Activated T-cell treated with anti-CD3 and anti-CD28 coated beads, Interleukin-2, amount 50 U/mL, for 24 hours (primary cell): ENCODE measurements at regions not wholly inside any gene's neighbourhood (a gene's known extent, or its start where the extent isn't known, plus 50 kb on each side); places are given as distances from the start of the nearest gene placed in this dataset.
"Not testable (repeated sequence)": the region's sequence is repeated elsewhere in the genome, so short reads cannot be mapped to it uniquely, and the experiment has no call there.

Experiments
- DNase-seq: peaks from one replicate; pipeline ENCODE4 v3.0.0-alpha.2; 2020
- H3K27ac Mint-ChIP-seq: 2 replicates; pipeline ENCODE4 v1.8.0; 2020; ENCODE audit warnings: mild to moderate bottlenecking, mixed read lengths
- H3K27me3 Mint-ChIP-seq: 2 replicates; pipeline ENCODE4 v1.8.0; 2020; ENCODE audit warnings: mixed read lengths
- H3K36me3 Mint-ChIP-seq: 2 replicates; pipeline ENCODE4 v1.8.0; 2020; ENCODE audit warnings: low read depth, mixed read lengths
- H3K4me1 Mint-ChIP-seq: 2 replicates; pipeline ENCODE4 v1.8.0; 2020; ENCODE audit warnings: low read depth, mixed read lengths
- H3K4me3 Mint-ChIP-seq: 2 replicates; pipeline ENCODE4 v1.8.0; 2020; ENCODE audit warnings: mild to moderate bottlenecking, moderate library complexity, mixed read lengths
- H3K9me3 Mint-ChIP-seq: 2 replicates; pipeline ENCODE4 v1.8.0; 2020; ENCODE audit warnings: mixed read lengths

GRCh38 chr11:33534575-33534974 lies 166.1 kb downstream of the C11orf91 start:
- Mint-ChIP-seq H3K4me1 (no peaks in the 10 kb centered on the region), H3K36me3 (no peaks in the 10 kb centered on the region), H3K9me3 (no peaks in the 10 kb centered on the region), H3K27me3 (peaks cover 34% of the 10 kb centered on the region), H3K27ac (no peak overlapping the region), H3K4me3 (no peak overlapping the region)
- DNase-seq, result no peak

GRCh38 chr11:33533386-33534052 lies 167.1 kb downstream of the C11orf91 start:
- no peaks in the 10 kb centered on the region for H3K36me3 Mint-ChIP-seq
- no peak for DNase-seq
- H3K27ac Mint-ChIP-seq, result no peak overlapping the region
- no peaks in the 10 kb centered on the region for H3K9me3 Mint-ChIP-seq
- peaks cover 29% of the 10 kb centered on the region for H3K27me3 Mint-ChIP-seq
- no peak overlapping the region for H3K4me3 Mint-ChIP-seq
- no peaks in the 10 kb centered on the region for H3K4me1 Mint-ChIP-seq

GRCh38 chr11:33532720-33533385 lies 167.8 kb downstream of the C11orf91 start:
- no peak for DNase-seq
- Mint-ChIP-seq H3K9me3 (no peaks in the 10 kb centered on the region), H3K27ac (no peak overlapping the region), H3K4me3 (no peak overlapping the region), H3K4me1 (no peaks in the 10 kb centered on the region), H3K27me3 (peaks cover 27% of the 10 kb centered on the region), H3K36me3 (no peaks in the 10 kb centered on the region)

- Mint-ChIP-seq H3K27ac (no peak overlapping the region), H3K9me3 (peaks cover 3% of the 10 kb centered on the region), H3K36me3 (no peaks in the 10 kb centered on the region), H3K4me3 (no peak overlapping the region), H3K4me1 (no peaks in the 10 kb centered on the region), H3K27me3 (peaks cover 28% of the 10 kb centered on the region)
- no peak for DNase-seq
Observed at GRCh38 chr11:33532257-33532656, 168.4 kb downstream of the C11orf91 start.

GRCh38 chr11:33531743-33532181 lies 168.9 kb downstream of the C11orf91 start:
- Mint-ChIP-seq H3K4me3 (no peak overlapping the region), H3K9me3 (peaks cover 8% of the 10 kb centered on the region), H3K27ac (no peak overlapping the region), H3K27me3 (peaks cover 26% of the 10 kb centered on the region), H3K36me3 (no peaks in the 10 kb centered on the region), H3K4me1 (no peaks in the 10 kb centered on the region)
- no peak for DNase-seq

GRCh38 chr11:33530815-33531214 lies 169.8 kb downstream of the C11orf91 start:
- Mint-ChIP-seq H3K4me1 (no peaks in the 10 kb centered on the region), H3K36me3 (no peaks in the 10 kb centered on the region), H3K27ac (no peak overlapping the region), H3K4me3 (no peak overlapping the region), H3K27me3 (peaks cover 25% of the 10 kb centered on the region), H3K9me3 (peaks cover 16% of the 10 kb centered on the region)
- DNase-seq, result no peak

GRCh38 chr11:33529461-33529860 lies 171.2 kb downstream of the C11orf91 start:
- Mint-ChIP-seq H3K27ac (no peak overlapping the region), H3K4me3 (no peak overlapping the region), H3K27me3 (peaks cover 29% of the 10 kb centered on the region), H3K9me3 (peaks cover 16% of the 10 kb centered on the region), H3K36me3 (no peaks in the 10 kb centered on the region), H3K4me1 (no peaks in the 10 kb centered on the region)
- DNase-seq, result no peak

- not testable (repeated sequence) for H3K4me1 Mint-ChIP-seq, H3K36me3 Mint-ChIP-seq, DNase-seq, H3K4me3 Mint-ChIP-seq, H3K27ac Mint-ChIP-seq
- Mint-ChIP-seq H3K9me3 (peaks cover 16% of the 10 kb centered on the region), H3K27me3 (peaks cover 29% of the 10 kb centered on the region)
Observed at GRCh38 chr11:33527738-33528137, 172.9 kb downstream of the C11orf91 start.

GRCh38 chr11:33525789-33526188 lies 174.8 kb downstream of the C11orf91 start:
- Mint-ChIP-seq H3K36me3 (no peaks in the 10 kb centered on the region), H3K4me3 (no peak overlapping the region), H3K27me3 (peaks cover 38% of the 10 kb centered on the region), H3K27ac (no peak overlapping the region), H3K4me1 (no peaks in the 10 kb centered on the region), H3K9me3 (peaks cover 16% of the 10 kb centered on the region)
- DNase-seq, result no peak

- H3K27me3 Mint-ChIP-seq, result peaks cover 46% of the 10 kb centered on the region
- no peak for DNase-seq
- no peak overlapping the region for H3K4me3 Mint-ChIP-seq
- H3K36me3 Mint-ChIP-seq, result no peaks in the 10 kb centered on the region
- no peak overlapping the region for H3K27ac Mint-ChIP-seq
- no peaks in the 10 kb centered on the region for H3K4me1 Mint-ChIP-seq
- H3K9me3 Mint-ChIP-seq, result peaks cover 4% of the 10 kb centered on the region
Observed at GRCh38 chr11:33521384-33521783, 179.2 kb downstream of the C11orf91 start.

GRCh38 chr11:33520112-33520511 lies 180.5 kb downstream of the C11orf91 start:
- Mint-ChIP-seq H3K36me3 (no peaks in the 10 kb centered on the region), H3K4me1 (peaks cover 5% of the 10 kb centered on the region), H3K9me3 (no peaks in the 10 kb centered on the region), H3K4me3 (no peak overlapping the region), H3K27me3 (peaks cover 36% of the 10 kb centered on the region), H3K27ac (no peak overlapping the region)
- no peak for DNase-seq

- no peak for DNase-seq
- Mint-ChIP-seq H3K27ac (no peak overlapping the region), H3K27me3 (peaks cover 36% of the 10 kb centered on the region), H3K4me3 (no peak overlapping the region), H3K4me1 (peaks cover 8% of the 10 kb centered on the region), H3K36me3 (no peaks in the 10 kb centered on the region), H3K9me3 (no peaks in the 10 kb centered on the region)
Observed at GRCh38 chr11:33515347-33515746, 185.3 kb downstream of the C11orf91 start.

GRCh38 chr11:33514079-33514925 lies 186.3 kb downstream of the C11orf91 start:
- Mint-ChIP-seq H3K4me3 (no peak overlapping the region), H3K36me3 (no peaks in the 10 kb centered on the region), H3K27me3 (peaks cover 33% of the 10 kb centered on the region), H3K4me1 (peaks cover 8% of the 10 kb centered on the region), H3K27ac (no peak overlapping the region), H3K9me3 (no peaks in the 10 kb centered on the region)
- DNase-seq, result no peak

- no peak for DNase-seq
- Mint-ChIP-seq H3K4me3 (no peak overlapping the region), H3K27me3 (peaks cover 29% of the 10 kb centered on the region), H3K4me1 (peaks cover 3% of the 10 kb centered on the region), H3K9me3 (no peaks in the 10 kb centered on the region), H3K27ac (no peak overlapping the region), H3K36me3 (no peaks in the 10 kb centered on the region)
Observed at GRCh38 chr11:33509632-33510031, 191.0 kb downstream of the C11orf91 start.

- Mint-ChIP-seq H3K27me3 (peaks cover 21% of the 10 kb centered on the region), H3K9me3 (no peaks in the 10 kb centered on the region)
Observed at GRCh38 chr11:33507967-33508366, 192.7 kb downstream of the C11orf91 start.

More at GRCh38 chr11:33507967-33508366, 192.7 kb downstream of the C11orf91 start:
- no peaks in the 10 kb centered on the region for H3K36me3 Mint-ChIP-seq
- no peak for DNase-seq
- H3K4me3 Mint-ChIP-seq, result no peak overlapping the region
- no peak overlapping the region for H3K27ac Mint-ChIP-seq
- H3K4me1 Mint-ChIP-seq, result no peaks in the 10 kb centered on the region
